SW480 (cell line): ENCODE measurements at regions not wholly inside any gene's neighbourhood (a gene's known extent, or its start where the extent isn't known, plus 50 kb on each side); places are given as distances from the start of the nearest gene placed in this dataset.
A peak's percentile ranks its signal among the peaks of the same experiment; 100 is the strongest.

Experiments
- DNase-seq: peaks from one replicate; pipeline ENCODE4 v3.0.0-alpha.2; 2016; ENCODE audit warnings: low spot score

DNA sequence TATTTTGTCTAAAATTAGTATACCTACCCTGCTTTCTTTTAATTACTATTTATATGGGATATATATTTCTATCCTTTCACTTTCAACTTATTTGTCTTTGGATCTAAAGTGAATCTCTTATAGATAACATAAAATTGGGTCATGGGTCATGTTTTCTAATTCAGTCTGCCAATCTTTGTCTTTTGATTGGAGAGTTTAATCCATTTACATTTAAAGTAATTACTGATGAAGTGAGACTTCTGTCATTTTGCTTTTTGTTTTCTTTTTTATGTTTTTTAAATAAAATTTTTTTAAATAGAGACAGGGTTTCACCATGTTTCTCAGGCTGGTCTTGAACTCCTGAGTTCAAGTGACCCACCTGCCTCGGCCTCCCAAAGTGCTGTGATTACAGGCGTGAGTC, 50.5 kb upstream of the PRDM1 start:
- no peak for DNase-seq

DNA sequence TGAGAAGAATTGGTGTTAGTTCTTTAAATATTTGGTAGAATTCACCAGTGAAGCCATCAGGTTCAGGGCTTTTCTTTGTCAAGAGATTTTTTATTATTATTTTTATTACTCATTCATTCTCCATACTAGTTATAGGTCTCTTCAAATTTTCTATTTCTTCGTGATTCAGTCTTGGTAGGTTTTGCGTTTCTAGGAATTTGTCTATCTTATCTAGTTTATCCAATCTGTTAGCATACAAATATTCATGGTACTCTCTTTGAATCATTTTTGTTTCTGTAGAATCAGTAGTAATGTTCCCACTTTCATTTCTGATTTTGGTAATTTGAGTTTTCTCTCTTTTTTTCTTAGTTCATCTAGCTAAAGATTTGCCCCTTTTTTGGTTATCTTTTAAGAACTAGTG, 52.3 kb upstream of the PRDM1 start:
- no peak for DNase-seq

- DNase-seq = no peak
These were observed 58.4 kb upstream of the PRDM1 start for GRCh38 chr6:106027758-106028157.

GRCh38 chr6:106026748-106027715, 59.1 kb upstream of the PRDM1 start:
- DNase-seq = peak; percentile 11

DNA sequence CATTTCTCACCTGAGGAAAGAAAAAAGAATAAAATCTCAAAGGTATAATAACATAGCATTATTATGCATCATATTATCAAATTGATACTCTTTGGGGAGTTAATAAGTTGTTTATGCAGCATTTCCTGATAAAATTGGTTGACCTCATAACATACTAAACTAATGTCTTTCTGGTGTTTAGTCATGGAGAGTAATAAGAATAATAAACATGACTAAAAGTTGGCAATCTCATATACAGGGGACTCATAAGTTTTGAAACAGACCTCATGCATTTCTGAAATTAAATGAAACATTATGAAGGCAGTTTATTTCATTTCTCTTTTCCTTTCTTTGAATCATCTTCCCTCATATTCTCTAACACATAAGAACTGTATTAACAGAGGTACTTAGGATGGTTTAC, 60.5 kb upstream of the PRDM1 start:
- no peak for DNase-seq

DNA sequence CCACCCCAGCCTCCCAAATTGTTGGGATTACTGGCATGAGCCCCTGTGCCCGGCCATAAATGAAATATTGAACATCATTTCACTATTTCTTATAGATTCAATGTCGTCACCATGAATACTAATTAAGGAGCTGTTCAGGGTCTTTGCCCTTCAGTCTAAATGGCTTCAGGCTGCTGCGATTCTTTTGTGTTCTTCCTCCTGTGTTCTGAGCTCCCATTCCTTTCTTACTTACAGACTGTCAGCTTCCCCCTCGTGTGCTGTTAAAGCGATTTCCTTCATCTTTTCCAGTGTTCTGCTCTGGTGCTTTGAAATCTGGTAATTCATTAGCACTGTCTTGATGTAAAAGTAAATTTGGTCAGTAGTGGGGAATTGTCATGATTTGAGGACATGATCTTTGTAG, 63.3 kb upstream of the PRDM1 start:
- no peak for DNase-seq

DNA sequence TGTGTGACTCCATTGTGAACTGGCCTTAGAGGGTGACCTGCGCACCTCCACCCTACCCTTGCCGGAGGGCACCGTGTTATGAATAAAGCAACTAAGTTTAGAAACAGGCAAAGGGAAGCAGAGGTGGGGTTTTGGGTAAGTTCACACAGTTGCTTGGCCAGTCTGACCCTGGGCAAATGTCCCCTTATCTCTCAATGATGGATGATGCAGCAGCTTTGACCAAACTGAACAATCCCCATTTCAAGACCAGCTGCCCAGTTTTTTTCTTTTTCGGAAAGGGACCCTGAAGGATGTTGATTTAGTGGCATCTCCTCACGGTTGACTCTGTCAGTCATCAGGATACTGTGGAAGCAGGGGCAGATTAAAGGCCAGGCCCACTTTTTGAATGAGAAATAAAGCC, 68.7 kb upstream of the PRDM1 start:
- DNase-seq = no peak

- DNase-seq = no peak
These were observed 71.2 kb upstream of the PRDM1 start for GRCh38 chr6:106014955-106015354.

DNA sequence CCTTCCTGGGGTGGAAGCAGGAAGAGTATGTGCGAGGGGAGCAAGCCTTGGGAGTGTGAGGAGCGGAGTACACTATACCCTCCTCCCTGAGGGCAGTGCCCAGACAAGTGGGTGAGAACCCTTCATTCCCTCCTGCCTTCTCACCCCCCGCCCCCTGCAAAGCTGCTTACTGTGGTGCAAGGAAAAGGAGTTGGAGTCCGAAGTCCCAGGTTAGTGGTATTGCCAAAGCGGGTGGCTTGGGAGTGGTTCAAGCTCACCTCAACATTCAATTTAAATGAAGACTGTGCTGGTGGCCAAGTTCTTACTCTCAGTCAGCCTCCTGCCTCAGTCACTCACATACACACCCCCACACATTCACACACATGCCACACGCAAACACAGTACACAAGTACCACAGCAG, 74.7 kb upstream of the PRDM1 start:
- DNase-seq = no peak

GRCh38 chr6:106005954-106006353, 80.2 kb upstream of the PRDM1 start:
- no peak for DNase-seq

- DNase-seq = no peak
These were observed 81.1 kb upstream of the PRDM1 start for GRCh38 chr6:106005013-106005412.

GRCh38 chr6:106003268-106003987, 82.7 kb upstream of the PRDM1 start:
- no peak for DNase-seq

DNA sequence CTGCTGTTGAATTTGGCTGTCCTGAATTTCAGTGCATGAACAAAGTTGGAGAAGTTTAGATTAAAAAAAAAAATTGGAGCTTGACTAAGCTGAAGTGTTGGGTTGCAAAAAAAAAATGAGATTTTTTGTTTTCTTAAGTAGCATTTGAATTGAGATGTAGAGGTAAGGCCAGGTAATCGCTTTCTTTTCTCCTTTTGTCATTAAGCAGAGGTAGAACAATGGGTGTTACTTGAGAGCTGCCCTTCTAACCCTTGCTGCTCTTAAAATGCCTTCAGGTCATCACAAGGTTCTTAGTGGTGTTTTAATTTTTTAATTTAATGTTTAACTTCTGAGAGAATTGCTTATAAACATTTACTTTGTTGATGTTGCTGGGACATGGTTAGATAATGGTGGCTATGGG, 84.1 kb upstream of the PRDM1 start:
- no peak for DNase-seq

DNA sequence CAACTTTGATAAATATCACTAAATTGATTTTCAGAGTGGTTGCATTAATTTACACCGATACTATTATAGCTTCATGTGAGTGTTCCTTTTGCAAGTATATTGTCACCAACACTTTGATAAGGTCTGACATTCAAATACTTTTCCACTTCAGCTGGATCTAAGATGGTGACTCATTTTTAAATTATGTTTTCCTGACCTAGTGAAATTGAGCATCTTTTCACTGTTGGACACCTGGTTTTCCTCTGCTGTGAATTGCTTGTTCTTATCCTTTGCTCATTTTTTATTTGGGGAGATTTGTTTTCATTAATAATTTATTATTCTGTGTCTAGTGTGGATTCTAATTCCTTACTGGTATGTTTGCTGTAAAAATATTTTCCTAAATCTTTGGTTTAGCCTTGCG, 85.2 kb upstream of the PRDM1 start:
- no peak for DNase-seq

DNA sequence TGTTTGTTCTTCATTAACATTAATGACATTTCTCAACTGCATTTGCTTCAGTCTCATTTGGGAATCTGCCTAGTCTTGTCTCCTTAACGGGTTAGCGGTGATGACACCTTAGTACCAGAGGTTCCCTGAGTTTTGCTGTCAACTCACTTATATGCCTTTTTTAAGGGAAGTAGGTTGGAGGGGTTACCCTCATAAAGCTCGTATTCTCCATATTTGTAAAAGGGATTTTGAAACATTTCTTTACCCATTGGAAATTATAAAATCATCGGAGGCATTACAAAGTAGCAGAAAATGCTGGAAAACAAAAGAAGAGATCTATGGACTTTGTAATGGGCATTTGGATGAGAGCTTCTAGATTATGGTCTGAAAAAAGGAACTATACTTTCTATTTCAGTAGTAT, 88.7 kb upstream of the PRDM1 start:
- no peak for DNase-seq

- DNase-seq = peak; percentile 20
These were observed 90.7 kb upstream of the PRDM1 start for GRCh38 chr6:105995391-105995865.

GRCh38 chr6:105994591-105995390, 91.3 kb upstream of the PRDM1 start:
- DNase-seq = peak; percentile 66

DNA sequence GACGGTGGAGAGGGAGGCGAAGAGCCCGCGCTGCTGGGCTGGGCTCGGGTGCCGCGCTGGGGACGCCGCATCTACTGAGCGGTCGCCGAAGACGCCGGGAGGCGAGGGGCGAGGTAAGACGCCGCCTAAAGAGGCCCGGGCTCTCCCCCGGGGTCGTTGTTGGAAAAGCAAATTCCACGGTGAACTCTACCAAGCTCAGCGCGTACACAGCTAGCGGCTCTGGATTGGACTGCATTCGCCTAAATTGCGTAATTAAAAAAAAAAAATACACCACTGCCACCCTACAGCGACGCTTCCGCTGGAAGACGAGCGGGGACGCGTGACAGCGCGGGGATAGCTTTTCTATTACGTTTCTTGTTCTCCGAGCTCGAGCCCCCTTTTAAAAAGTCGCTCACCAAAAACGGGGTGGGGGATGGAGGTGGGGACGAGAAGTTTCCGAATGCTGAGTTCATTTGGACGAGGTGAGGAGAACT, 92.0 kb upstream of the PRDM1 start:
- DNase-seq = peak; percentile 15

DNA sequence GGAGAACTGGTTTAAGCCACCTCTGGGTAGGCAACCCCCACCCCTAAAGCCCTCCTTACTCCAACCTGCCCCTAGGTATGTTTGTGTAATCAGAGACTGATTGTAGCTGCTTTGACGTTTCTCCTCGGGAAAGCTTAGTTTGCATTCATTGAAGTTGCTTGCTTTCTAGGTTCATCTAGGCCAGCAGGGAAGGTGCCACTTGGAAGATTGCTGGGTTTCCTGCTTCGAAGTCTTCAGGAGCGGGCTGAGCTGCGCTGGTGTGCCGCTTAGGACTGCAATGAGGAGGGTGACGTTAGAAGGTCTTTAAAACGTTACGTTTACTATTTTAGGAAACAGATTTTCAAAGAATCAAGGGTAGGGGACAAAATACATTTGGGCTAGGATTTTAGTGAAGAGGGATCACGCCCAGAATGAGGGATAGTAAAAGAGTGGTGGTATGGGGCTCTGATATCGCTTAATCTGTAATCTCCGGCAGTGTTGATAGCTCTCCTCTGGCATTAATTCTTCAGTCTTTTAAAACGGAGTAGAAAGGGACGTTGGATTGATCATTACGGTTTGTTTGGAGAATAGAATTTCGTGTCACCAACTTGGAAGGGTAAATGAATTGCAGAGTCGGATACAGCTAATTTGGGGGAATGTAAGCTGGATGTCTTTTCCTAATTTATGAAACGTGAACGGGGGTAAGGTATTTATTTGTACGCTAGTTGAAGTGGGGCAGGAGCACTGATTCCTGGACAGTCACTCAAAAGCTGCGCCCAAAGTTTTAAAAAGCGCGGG, 92.6 kb upstream of the PRDM1 start:
- no peak for DNase-seq

DNA sequence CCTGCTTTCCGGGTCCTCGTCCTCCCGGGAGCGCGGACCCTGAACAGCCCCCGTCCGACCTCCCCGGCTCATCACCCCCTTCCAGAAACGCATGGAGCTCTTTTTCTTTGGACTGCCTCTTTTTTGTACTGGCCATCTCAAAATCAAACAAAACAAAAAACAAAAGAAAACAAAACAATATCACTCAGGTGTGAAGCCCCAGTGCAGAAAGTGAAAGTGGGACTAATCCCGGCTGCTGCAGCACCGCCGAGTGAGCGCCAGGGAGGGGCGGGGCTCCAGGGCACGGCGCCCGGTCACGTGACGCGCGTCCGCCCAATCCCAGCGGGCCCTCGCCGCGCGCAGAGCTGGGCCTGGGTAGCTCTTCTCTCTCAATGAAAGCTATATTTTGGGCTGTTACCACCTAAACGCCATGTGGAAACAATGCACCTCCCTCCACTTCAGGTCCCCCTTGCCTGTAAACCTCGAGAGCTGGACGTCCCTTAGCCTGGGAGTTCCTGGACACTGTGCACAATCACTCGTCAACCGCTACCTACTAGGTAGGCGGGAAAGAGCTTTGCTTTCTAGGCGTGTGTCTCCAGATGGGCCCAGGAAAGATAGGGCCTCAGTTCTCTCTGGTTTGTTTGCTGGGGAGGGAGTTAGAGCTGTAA, 93.7 kb upstream of the PRDM1 start:
- DNase-seq = peak; percentile 74
